ENCODE measurements at regions not wholly inside any gene's neighbourhood (a gene's known extent, or its start where the extent isn't known, plus 50 kb on each side); places are given as distances from the start of the nearest gene placed in this dataset.
A peak's percentile ranks its signal among the peaks of the same experiment; 100 is the strongest.

DNA sequence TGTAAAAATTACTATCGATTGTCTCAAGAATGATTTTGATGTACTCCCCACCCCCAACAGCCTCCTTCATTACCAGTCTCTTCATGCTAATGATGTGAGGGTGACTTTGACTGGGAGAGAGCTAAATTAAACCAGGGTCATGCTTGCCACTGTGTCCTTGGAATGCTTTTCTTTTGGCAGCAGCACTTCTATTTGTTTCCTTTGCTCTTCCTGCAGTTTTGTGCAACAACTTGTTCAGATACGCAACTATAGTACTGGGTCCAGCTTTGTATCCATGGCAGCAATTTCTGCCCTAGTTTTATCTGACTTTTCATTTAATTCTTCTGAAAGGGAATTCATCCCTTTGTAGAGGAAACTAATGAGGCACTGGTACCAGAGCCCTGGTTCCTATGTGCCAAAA lies 2792.1 kb downstream of the PCDH9 start:
- Histone ChIP-seq H3K9me3 (ENCODE audit: insufficient read depth, low read length) (no peaks in the 10 kb centered on the region), H2AFZ (ENCODE audit: low read depth, low read length) (0 out of 2 replicates have a peak overlapping the region, but pooled peaks have one; percentile 6), H3K4me1 (ENCODE audit: low read length) (no peaks in the 10 kb centered on the region), H3K4me3 (ENCODE audit: low read length) (no peak overlapping the region), H3K9ac (ENCODE audit: low read length) (no peak overlapping the region), H3K4me2 (ENCODE audit: low read length) (no peak overlapping the region), H3K27ac (ENCODE audit: low read length) (no peak overlapping the region), H3K79me2 (ENCODE audit: low read length) (no peaks in the 10 kb centered on the region), H3K36me3 (replicated peaks; ENCODE audit: low read depth, low read length) (no peaks in the 10 kb centered on the region), H3K27me3 (ENCODE audit: low read depth, low read length) (no peaks in the 10 kb centered on the region), H4K20me1 (ENCODE audit: insufficient read depth, low read length) (no peaks in the 10 kb centered on the region)
- TF ChIP-seq, protein P1, sequence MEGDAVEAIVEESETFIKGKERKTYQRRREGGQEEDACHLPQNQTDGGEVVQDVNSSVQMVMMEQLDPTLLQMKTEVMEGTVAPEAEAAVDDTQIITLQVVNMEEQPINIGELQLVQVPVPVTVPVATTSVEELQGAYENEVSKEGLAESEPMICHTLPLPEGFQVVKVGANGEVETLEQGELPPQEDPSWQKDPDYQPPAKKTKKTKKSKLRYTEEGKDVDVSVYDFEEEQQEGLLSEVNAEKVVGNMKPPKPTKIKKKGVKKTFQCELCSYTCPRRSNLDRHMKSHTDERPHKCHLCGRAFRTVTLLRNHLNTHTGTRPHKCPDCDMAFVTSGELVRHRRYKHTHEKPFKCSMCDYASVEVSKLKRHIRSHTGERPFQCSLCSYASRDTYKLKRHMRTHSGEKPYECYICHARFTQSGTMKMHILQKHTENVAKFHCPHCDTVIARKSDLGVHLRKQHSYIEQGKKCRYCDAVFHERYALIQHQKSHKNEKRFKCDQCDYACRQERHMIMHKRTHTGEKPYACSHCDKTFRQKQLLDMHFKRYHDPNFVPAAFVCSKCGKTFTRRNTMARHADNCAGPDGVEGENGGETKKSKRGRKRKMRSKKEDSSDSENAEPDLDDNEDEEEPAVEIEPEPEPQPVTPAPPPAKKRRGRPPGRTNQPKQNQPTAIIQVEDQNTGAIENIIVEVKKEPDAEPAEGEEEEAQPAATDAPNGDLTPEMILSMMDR (IDR thresholded peaks at IDR 0.05; ENCODE audit: low read depth, low read length), result no peak
- no peak for TF ChIP-seq EZH2phosphoT487 (IDR thresholded peaks at IDR 0.05; ENCODE audit: low read depth)

DNA sequence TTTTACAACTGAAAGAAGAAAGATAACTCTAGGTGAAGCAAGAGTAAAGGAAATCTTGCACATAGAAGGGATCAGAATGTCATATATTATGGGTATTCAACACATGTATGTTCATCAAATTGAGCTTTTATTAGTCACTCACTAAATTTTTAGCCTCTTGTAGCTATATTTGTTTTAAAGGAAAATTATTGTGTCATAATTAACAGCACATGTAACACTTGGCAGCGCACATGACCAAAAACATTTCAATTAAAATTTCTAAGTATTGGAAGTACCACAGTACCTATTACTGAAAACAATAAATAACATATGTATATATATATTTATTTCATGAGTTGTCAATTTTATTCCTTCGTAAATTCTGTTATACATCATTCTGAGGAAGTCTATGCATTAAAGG lies 2800.4 kb downstream of the PCDH9 start:
- H3K9me3 ChIP-seq (ENCODE audit: insufficient read depth, low read length), result no peaks in the 10 kb centered on the region
- H4K20me1 ChIP-seq (ENCODE audit: insufficient read depth, low read length), result no peaks in the 10 kb centered on the region
- H3K4me3 ChIP-seq (ENCODE audit: low read length), result no peak overlapping the region
- no peak overlapping the region for H3K27ac ChIP-seq (ENCODE audit: low read length)
- H2AFZ ChIP-seq (ENCODE audit: low read depth, low read length), result no peak overlapping the region
- H3K27me3 ChIP-seq (ENCODE audit: low read depth, low read length), result no peaks in the 10 kb centered on the region
- H3K79me2 ChIP-seq (ENCODE audit: low read length), result no peaks in the 10 kb centered on the region
- H3K9ac ChIP-seq (ENCODE audit: low read length), result no peak overlapping the region
- TF ChIP-seq, protein P1 (IDR thresholded peaks at IDR 0.05; ENCODE audit: low read depth, low read length), result no peak
- TF ChIP-seq EZH2phosphoT487 (IDR thresholded peaks at IDR 0.05; ENCODE audit: low read depth), result no peak
- no peaks in the 10 kb centered on the region for H3K4me1 ChIP-seq (ENCODE audit: low read length)
- H3K36me3 ChIP-seq (replicated peaks; ENCODE audit: low read depth, low read length), result no peaks in the 10 kb centered on the region
- no peak overlapping the region for H3K4me2 ChIP-seq (ENCODE audit: low read length)

- H3K4me3 ChIP-seq (ENCODE audit: low read length), result no peak overlapping the region
- H4K20me1 ChIP-seq (ENCODE audit: insufficient read depth, low read length), result no peaks in the 10 kb centered on the region
- no peak overlapping the region for H3K27ac ChIP-seq (ENCODE audit: low read length)
- H3K9ac ChIP-seq (ENCODE audit: low read length), result no peak overlapping the region
- TF ChIP-seq, protein P1 (IDR thresholded peaks at IDR 0.05; ENCODE audit: low read depth, low read length), result no peak
- no peak for TF ChIP-seq EZH2phosphoT487 (IDR thresholded peaks at IDR 0.05; ENCODE audit: low read depth)
- H3K79me2 ChIP-seq (ENCODE audit: low read length), result no peaks in the 10 kb centered on the region
- no peaks in the 10 kb centered on the region for H3K9me3 ChIP-seq (ENCODE audit: insufficient read depth, low read length)
- no peak overlapping the region for H3K4me2 ChIP-seq (ENCODE audit: low read length)
- H3K4me1 ChIP-seq (ENCODE audit: low read length), result no peaks in the 10 kb centered on the region
- no peaks in the 10 kb centered on the region for H3K27me3 ChIP-seq (ENCODE audit: low read depth, low read length)
- no peaks in the 10 kb centered on the region for H3K36me3 ChIP-seq (replicated peaks; ENCODE audit: low read depth, low read length)
- no peak overlapping the region for H2AFZ ChIP-seq (ENCODE audit: low read depth, low read length)
These were observed 2801.9 kb downstream of the PCDH9 start for GRCh38 chr13:64428196-64428595.

DNA sequence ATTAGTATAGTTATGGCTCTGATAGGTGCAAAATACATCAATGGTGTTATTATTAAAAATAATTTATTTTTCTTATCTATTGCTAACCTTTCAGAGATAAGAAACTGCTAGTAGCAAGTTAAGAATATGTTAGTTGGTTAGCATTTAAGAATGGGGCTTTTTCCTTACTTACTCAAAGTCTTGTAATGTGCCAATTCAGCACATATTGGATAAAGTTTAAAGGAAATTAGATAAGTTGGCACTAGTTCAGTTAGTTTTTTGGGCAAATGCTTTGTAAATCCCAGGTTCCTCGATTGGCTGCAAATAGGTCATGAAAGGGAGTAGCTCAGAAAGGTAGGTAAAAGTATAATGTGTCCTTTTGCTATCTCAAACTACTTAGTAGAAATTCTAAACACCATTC lies 2806.7 kb downstream of the PCDH9 start:
- Histone ChIP-seq H3K9ac (ENCODE audit: low read length) (no peak overlapping the region), H3K79me2 (ENCODE audit: low read length) (no peaks in the 10 kb centered on the region), H3K4me2 (ENCODE audit: low read length) (no peak overlapping the region), H4K20me1 (ENCODE audit: insufficient read depth, low read length) (no peaks in the 10 kb centered on the region), H3K4me1 (ENCODE audit: low read length) (no peaks in the 10 kb centered on the region), H3K27me3 (ENCODE audit: low read depth, low read length) (no peaks in the 10 kb centered on the region), H3K4me3 (ENCODE audit: low read length) (no peak overlapping the region), H2AFZ (ENCODE audit: low read depth, low read length) (no peak overlapping the region), H3K27ac (ENCODE audit: low read length) (no peak overlapping the region), H3K9me3 (ENCODE audit: insufficient read depth, low read length) (no peaks in the 10 kb centered on the region), H3K36me3 (replicated peaks; ENCODE audit: low read depth, low read length) (no peaks in the 10 kb centered on the region)
- TF ChIP-seq EZH2phosphoT487 (IDR thresholded peaks at IDR 0.05; ENCODE audit: low read depth), result no peak
- TF ChIP-seq, protein P1 (IDR thresholded peaks at IDR 0.05; ENCODE audit: low read depth, low read length), result no peak
